Astrocyte (in vitro differentiated cells and primary cell): ENCODE measurements at regions not wholly inside any gene's neighbourhood (a gene's known extent, or its start where the extent isn't known, plus 50 kb on each side); places are given as distances from the start of the nearest gene placed in this dataset.

Experiments
- DNase-seq: peaks from one replicate; pipeline ENCODE4 v3.0.0-alpha.2; 2010; ENCODE audit warnings: low read depth
- FAIRE-seq: peaks from 2 replicates; lab custom pipeline; 2011; peaks lifted over from hg19 to GRCh38; lab: Jason Lieb, UNC
- H2AFZ ChIP-seq: 2 replicates; pipeline ENCODE4 v1.6.0; 2012; ENCODE audit warnings: low read depth, low read length, inconsistent platforms
- H3K27ac ChIP-seq: 2 replicates; pipeline ENCODE4 v1.5.1; 2011; ENCODE audit warnings: low read depth, low read length, inconsistent platforms
- H3K27me3 ChIP-seq: 2 replicates; pipeline ENCODE4 v1.6.0; 2011; ENCODE audit warnings: low read length, inconsistent platforms; ENCODE audit not compliant: insufficient read depth
- H3K36me3 ChIP-seq: 2 replicates; pipeline ENCODE4 v1.5.1; 2011; ENCODE audit warnings: low read length, inconsistent platforms; ENCODE audit not compliant: insufficient read depth
- H3K4me1 ChIP-seq: 2 replicates; pipeline ENCODE4 v1.5.1; 2011; ENCODE audit warnings: low read length, inconsistent platforms; ENCODE audit not compliant: insufficient read depth
- H3K4me2 ChIP-seq: 2 replicates; pipeline ENCODE4 v1.6.0; 2012; ENCODE audit warnings: low read length, inconsistent platforms
- H3K4me3 ChIP-seq: 2 replicates; pipeline ENCODE4 v1.5.1; 2011; ENCODE audit warnings: low read depth, mild to moderate bottlenecking, low read length, inconsistent platforms; ENCODE audit not compliant: insufficient read depth
- H3K79me2 ChIP-seq: 2 replicates; pipeline ENCODE4 v1.6.0; 2012; ENCODE audit warnings: mild to moderate bottlenecking, low read length, inconsistent platforms; ENCODE audit not compliant: insufficient read depth
- H3K9ac ChIP-seq: 2 replicates; pipeline ENCODE4 v1.6.0; 2012; ENCODE audit warnings: mild to moderate bottlenecking, low read length, inconsistent platforms
- H3K9me3 ChIP-seq: 2 replicates; pipeline ENCODE4 v1.5.1; 2012; ENCODE audit warnings: low read depth, mild to moderate bottlenecking, low read length, inconsistent platforms; ENCODE audit not compliant: insufficient read depth
- H4K20me1 ChIP-seq: 2 replicates; pipeline ENCODE4 v1.6.0; 2012; ENCODE audit warnings: low read length, inconsistent platforms; ENCODE audit not compliant: insufficient read depth
- H3K27ac Mint-ChIP-seq: one replicate; pipeline ENCODE4 v1.8.0; 2021; ENCODE audit warnings: mild to moderate bottlenecking, mixed read lengths; ENCODE audit not compliant: unreplicated experiment
- H3K27me3 Mint-ChIP-seq: one replicate; pipeline ENCODE4 v1.8.0; 2021; ENCODE audit warnings: low read depth, mixed read lengths; ENCODE audit not compliant: unreplicated experiment
- H3K36me3 Mint-ChIP-seq: one replicate; pipeline ENCODE4 v1.8.0; 2021; ENCODE audit warnings: low read depth, mixed read lengths; ENCODE audit not compliant: unreplicated experiment
- H3K4me1 Mint-ChIP-seq: one replicate; pipeline ENCODE4 v1.8.0; 2021; ENCODE audit warnings: low read depth, mixed read lengths; ENCODE audit not compliant: unreplicated experiment
- H3K4me3 Mint-ChIP-seq: one replicate; pipeline ENCODE4 v1.8.0; 2021; ENCODE audit warnings: mild to moderate bottlenecking, moderate library complexity, mixed read lengths; ENCODE audit not compliant: unreplicated experiment
- H3K9me3 Mint-ChIP-seq: one replicate; pipeline ENCODE4 v1.8.0; 2021; ENCODE audit warnings: mild to moderate bottlenecking, mixed read lengths; ENCODE audit not compliant: unreplicated experiment
- EZH2 ChIP-seq: IDR thresholded peaks from 2 replicates; pipeline ENCODE4 v1.6.1; 2012; ENCODE audit warnings: mild to moderate bottlenecking, low read length, inconsistent platforms; ENCODE audit not compliant: insufficient read depth
- TF ChIP-seq, protein P1 (sequence below): IDR thresholded peaks from 2 replicates; pipeline ENCODE4 v1.5.1; 2011; ENCODE audit warnings: low read depth, mild to moderate bottlenecking, inconsistent platforms, low read length, moderate library complexity; ENCODE audit not compliant: insufficient read depth

DNA sequence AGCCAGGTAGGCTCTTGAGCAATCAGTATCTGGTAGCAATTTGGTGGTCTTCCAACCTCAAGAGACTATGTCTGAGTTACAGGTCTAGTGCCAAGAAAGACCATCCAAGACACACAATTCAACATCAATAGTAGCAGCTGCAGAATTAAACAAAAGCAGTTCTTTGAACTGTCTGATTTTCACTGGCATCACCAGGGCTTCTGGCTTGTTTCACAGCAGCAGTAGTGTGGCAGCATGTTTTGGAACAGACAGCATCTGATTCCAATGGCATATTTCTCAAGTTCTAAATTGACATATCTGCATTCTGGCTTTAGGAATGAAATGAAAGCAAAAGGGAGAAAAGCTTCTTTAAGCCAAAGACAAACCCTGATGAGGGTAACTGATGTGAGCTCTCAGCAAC is 334.7 kb upstream of the PRMT6 start:
- Histone ChIP-seq H3K9me3 (no peaks in the 10 kb centered on the region), H2AFZ (no peak overlapping the region), H3K4me3 (no peak overlapping the region), H3K36me3 (no peaks in the 10 kb centered on the region), H3K27ac (no peak overlapping the region), H3K27me3 (no peaks in the 10 kb centered on the region), H3K79me2 (no peaks in the 10 kb centered on the region), H4K20me1 (no peaks in the 10 kb centered on the region), H3K4me2 (no peak overlapping the region), H3K9ac (no peak overlapping the region), H3K4me1 (no peaks in the 10 kb centered on the region)
- Mint-ChIP-seq H3K9me3 (peaks cover 4% of the 10 kb centered on the region), H3K27ac (no peak overlapping the region), H3K4me1 (no peaks in the 10 kb centered on the region), H3K36me3 (no peaks in the 10 kb centered on the region), H3K27me3 (no peaks in the 10 kb centered on the region), H3K4me3 (no peak overlapping the region)
- no peak for DNase-seq
- TF ChIP-seq, protein P1, sequence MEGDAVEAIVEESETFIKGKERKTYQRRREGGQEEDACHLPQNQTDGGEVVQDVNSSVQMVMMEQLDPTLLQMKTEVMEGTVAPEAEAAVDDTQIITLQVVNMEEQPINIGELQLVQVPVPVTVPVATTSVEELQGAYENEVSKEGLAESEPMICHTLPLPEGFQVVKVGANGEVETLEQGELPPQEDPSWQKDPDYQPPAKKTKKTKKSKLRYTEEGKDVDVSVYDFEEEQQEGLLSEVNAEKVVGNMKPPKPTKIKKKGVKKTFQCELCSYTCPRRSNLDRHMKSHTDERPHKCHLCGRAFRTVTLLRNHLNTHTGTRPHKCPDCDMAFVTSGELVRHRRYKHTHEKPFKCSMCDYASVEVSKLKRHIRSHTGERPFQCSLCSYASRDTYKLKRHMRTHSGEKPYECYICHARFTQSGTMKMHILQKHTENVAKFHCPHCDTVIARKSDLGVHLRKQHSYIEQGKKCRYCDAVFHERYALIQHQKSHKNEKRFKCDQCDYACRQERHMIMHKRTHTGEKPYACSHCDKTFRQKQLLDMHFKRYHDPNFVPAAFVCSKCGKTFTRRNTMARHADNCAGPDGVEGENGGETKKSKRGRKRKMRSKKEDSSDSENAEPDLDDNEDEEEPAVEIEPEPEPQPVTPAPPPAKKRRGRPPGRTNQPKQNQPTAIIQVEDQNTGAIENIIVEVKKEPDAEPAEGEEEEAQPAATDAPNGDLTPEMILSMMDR = no peak
- TF ChIP-seq EZH2 = no peak
- FAIRE-seq = no peak

DNA sequence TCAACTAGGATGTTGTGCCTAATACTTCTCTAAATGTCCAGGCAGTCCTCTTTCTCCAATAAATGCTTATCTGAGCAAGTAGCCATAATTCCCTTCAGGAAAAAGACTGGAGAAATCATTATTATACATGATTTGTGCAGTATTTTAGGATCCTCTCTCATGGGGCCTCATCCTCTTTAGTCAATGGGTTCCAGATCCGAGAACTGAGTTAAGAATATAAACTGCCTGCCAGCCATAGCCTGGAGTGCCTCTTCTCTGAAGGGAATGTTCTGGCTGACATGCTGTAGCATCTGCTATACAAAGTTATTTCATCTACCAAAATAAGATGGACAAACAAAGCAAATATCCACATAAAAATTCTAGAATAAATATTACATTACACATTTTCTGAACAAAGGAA is 334.0 kb upstream of the PRMT6 start:
- Histone ChIP-seq H4K20me1 (no peaks in the 10 kb centered on the region), H3K4me2 (no peak overlapping the region), H3K9me3 (no peaks in the 10 kb centered on the region), H3K27ac (no peak overlapping the region), H3K36me3 (no peaks in the 10 kb centered on the region), H3K4me1 (no peaks in the 10 kb centered on the region), H3K27me3 (no peaks in the 10 kb centered on the region), H3K9ac (no peak overlapping the region), H2AFZ (no peak overlapping the region), H3K4me3 (no peak overlapping the region), H3K79me2 (no peaks in the 10 kb centered on the region)
- H3K4me1 Mint-ChIP-seq = peaks cover 3% of the 10 kb centered on the region
- H3K36me3 Mint-ChIP-seq = no peaks in the 10 kb centered on the region
- DNase-seq (no peak), FAIRE-seq (no peak)
- no peaks in the 10 kb centered on the region for H3K27me3 Mint-ChIP-seq
- H3K27ac Mint-ChIP-seq = no peak overlapping the region
- H3K9me3 Mint-ChIP-seq = peaks cover 4% of the 10 kb centered on the region
- TF ChIP-seq, protein P1 = no peak
- TF ChIP-seq EZH2 = no peak
- H3K4me3 Mint-ChIP-seq = no peak overlapping the region

DNA sequence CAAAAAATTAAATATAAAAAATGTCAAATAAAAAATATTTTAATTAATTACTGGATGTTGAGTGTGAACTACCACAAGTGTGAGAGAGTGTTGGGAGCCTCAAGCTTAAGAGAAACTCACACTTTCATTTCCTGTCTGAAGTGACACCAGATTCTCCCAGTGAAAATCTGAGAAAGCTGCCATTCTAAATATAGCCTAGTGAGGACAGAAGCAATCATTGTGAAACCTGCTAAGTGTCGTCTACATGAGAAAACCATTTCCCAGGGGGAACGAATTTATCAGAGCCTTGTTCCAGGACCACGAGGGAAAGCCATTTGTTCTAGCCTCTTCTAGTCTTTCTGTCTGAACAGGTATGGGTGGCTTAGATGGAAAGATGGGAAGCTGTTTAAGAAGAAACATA is 329.3 kb upstream of the PRMT6 start:
- H3K36me3 Mint-ChIP-seq = no peaks in the 10 kb centered on the region
- H3K27me3 ChIP-seq = no peaks in the 10 kb centered on the region
- H3K36me3 ChIP-seq = no peaks in the 10 kb centered on the region
- no peak overlapping the region for H3K9ac ChIP-seq
- H3K27me3 Mint-ChIP-seq = no peaks in the 10 kb centered on the region
- H3K9me3 Mint-ChIP-seq = peaks cover 4% of the 10 kb centered on the region
- H4K20me1 ChIP-seq = no peaks in the 10 kb centered on the region
- no peak overlapping the region for H3K27ac Mint-ChIP-seq
- H2AFZ ChIP-seq = no peak overlapping the region
- H3K4me3 Mint-ChIP-seq = no peak overlapping the region
- H3K4me1 Mint-ChIP-seq = peaks cover 4% of the 10 kb centered on the region
- no peak overlapping the region for H3K27ac ChIP-seq
- no peaks in the 10 kb centered on the region for H3K79me2 ChIP-seq
- no peak for TF ChIP-seq EZH2
- TF ChIP-seq, protein P1 = no peak
- DNase-seq (no peak), FAIRE-seq (no peak)
- no peak overlapping the region for H3K4me2 ChIP-seq
- no peaks in the 10 kb centered on the region for H3K9me3 ChIP-seq
- no peak overlapping the region for H3K4me3 ChIP-seq
- H3K4me1 ChIP-seq = no peaks in the 10 kb centered on the region
